HG03354 (cell line): ENCODE measurements at regions not wholly inside any gene's neighbourhood (a gene's known extent, or its start where the extent isn't known, plus 50 kb on each side); places are given as distances from the start of the nearest gene placed in this dataset.

Source experiments
- ATAC-seq: cut with Tn5 transposase; IDR thresholded peaks from one replicate; pipeline ENCODE4 v1.9.1; 2021; ENCODE audit warnings: mild to moderate bottlenecking; ENCODE audit not compliant: unreplicated experiment, poor library complexity, severe bottlenecking

GRCh38 chr5:52660621-52661020, 127.1 kb upstream of the ITGA1 start:
- no peak for ATAC-seq

DNA sequence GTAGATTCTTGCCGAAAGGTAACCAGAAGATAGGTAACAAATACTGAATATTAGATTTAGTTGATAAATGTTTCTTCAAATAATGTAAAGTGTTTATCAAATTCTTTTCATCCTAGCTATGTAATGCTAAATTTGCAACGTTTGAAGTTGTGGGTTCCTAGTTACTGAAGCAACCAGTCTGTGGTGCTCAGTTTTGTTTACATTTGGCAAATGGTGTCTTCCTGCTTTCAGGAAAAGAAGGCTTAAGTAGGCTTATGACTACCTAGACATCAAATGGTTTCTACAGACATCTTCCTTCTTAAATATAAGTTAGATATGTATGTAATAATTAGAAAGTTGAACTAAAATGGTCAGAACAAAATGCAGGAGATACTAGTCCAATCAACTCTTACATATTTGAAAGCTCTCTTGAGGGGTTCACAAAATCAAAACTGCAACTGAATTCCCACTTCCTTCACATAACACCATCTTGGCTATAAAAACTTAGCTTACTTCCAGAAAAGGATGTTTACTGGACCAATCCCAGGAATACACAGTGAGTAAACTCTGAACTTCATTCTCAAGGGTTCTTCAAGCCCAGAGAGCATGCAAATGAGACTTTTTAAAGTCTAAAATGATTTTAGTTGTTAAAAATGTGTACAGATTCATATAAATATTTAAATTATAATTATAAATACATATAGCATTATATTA, 125.7 kb upstream of the ITGA1 start:
- ATAC-seq: no peak

GRCh38 chr5:52665559-52665958, 122.2 kb upstream of the ITGA1 start:
- ATAC-seq: no peak

GRCh38 chr5:52668139-52668538, 119.6 kb upstream of the ITGA1 start:
- no peak for ATAC-seq

DNA sequence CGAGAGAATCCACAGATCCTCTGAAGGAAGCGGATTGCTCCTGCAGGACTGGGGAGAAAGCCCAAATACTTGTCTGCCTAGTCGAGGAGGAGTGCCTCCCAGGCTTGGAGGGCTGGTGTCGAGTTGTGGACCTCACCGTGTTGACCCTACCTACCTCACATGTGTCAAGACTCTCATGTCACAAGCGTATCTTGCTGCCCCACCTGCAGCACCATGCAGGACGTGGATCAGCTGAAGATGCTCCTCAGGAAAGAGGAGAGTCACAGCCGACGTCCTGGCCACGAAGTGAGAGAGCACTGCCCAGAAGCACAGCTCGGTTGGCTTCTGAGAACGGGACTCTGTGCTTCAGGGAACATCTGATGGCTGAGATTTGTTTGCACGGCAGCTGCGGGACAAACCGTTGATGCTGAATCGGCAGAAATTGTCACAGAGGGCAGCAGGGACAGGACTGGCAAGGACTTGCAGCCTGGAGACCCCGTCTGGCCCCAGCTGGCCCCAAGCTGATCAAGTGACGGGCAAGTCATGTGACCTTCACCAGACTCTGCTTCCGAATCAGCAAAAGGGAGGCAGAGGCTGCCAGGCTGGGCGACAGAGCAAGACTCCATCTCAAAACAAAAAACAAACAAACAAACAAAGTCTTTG, 119.1 kb upstream of the ITGA1 start:
- ATAC-seq: no peak

GRCh38 chr5:52672459-52672858, 115.3 kb upstream of the ITGA1 start:
- ATAC-seq: no peak

DNA sequence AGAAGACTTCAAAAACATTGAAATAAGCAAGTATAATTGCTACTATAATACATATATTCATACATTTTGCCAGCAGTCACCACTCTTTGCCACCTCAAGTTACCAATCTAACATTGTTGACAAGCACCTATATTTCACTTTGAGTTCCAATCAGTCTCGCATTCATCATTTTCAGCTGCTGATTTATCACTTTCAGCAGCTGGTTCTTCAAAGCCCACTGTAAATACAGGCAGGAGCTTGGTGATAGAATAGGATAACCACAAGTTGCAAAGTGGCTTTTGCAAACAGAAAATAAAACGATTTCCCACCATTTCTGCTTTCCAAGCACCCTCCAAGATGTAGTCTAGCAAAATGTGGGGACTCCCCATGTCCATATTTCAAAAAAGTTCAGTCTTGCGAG, 114.2 kb upstream of the ITGA1 start:
- ATAC-seq: no peak

DNA sequence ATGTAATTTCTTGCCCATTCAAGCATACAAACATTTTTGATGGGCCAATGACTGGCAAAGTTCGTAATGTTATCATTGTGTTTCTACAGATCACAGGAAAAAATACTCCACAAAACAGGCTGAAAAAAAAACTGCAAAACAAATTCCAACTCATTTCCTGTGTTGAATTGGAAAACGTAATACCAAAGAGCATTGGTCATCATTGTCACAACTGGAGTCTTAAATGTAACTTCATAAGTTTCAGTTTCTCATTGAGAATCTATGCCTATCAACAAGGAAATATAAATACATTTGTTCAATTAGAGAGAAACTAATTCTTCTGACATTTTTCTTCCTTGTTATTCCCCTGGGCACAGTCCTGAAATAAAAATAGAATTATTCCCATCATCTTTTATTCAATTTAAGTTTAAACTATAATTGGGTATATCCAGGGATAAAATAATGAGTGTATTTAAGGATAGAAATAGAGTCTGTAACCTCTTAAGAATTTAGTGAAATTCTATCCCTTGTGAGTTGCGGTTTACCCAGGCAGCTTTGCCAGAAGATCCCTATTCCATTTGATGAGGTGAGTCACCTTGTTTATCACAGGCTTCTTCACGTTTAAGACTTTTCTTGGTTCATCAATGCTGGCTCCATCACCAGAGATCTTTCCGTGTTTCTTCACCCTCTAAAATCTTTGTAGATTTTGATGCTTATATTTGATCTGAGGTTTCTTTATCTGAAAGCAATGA, 112.7 kb upstream of the ITGA1 start:
- no peak for ATAC-seq

- ATAC-seq: no peak
These were observed 105.2 kb upstream of the ITGA1 start for GRCh38 chr5:52682492-52682891.

DNA sequence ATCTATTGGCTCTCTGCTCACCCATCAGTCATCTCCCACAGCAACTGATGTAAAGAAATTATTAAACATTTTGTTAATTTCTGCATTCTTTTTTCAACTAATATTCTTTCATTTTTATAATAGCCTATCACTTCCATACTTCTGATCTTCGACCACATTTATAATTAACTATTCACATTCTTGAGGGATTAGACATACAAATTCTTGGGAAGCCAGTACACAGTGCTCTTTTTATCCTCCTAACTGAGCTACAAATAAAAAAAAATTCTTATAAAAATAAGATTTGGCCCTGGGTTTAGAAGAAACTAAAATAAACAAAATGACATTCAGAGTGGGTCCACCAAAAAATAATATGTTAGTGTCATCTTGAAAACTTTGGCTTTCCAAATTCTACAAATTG, 103.7 kb upstream of the ITGA1 start:
- no peak for ATAC-seq

DNA sequence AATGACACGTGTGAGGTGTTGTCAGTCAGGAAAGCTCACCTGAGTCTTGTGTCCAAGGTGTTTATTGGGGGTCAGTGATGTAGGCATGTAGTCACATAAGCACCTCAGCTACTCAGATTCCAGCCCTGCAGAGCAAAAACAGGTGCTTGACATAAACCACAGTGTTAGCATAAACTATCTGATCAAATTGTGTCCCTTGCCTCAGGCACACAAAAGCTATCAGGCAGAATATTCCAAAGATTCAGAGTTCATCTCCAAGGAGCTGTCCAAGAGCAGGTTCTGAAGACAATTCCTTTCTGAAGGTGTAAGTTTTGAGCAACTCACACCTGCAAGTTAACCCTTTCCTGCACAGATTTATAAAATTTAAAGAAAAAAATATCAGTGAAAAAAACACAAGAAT, 102.2 kb upstream of the ITGA1 start:
- ATAC-seq: no peak

DNA sequence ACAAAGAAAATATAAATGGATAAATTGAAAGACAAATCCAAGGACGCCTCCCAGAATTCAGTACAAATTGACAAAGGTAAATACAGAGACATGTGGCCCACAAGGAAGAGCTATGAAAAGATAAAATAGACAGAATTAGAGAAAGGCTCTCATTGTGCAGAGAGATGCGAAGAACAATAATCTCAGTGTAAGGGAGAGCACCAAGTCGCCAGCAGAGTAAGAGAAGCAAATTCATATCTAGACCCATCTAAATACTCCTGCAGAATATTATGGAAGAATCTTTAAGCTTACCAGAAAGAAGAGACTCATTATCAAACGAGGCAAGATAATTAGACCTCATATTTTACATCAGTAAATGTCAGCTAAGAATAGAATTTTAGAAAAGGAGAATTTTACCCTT, 101.7 kb upstream of the ITGA1 start:
- ATAC-seq: no peak

DNA sequence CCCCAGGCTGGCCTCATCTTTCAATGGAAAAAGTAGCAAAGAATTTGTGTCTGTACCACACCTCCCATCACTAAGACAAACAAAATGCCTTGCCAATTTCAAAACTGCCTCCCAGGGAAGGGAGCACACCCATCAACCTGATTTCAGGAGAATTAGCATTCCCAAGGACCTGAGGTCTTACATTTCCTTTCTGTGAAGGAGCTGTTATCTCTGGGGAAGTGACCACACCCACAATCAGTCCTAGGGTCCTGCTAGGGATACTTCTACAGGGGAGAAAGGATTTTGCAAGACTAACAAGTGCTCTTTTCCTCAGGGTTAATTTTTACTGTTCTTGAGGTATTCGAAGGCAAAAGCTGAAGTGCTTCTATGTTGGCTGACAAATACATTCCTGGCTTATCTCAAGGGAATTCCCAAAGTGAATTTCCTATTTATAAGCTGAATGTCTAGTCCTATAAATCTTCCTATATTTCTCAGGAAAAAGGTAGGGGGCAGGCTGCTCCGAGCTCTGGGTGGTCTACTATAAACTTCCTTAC, 97.4 kb upstream of the ITGA1 start:
- no peak for ATAC-seq

GRCh38 chr5:52692039-52692438, 95.7 kb upstream of the ITGA1 start:
- no peak for ATAC-seq

- ATAC-seq: no peak
These were observed 95.1 kb upstream of the ITGA1 start for GRCh38 chr5:52692606-52693005.

DNA sequence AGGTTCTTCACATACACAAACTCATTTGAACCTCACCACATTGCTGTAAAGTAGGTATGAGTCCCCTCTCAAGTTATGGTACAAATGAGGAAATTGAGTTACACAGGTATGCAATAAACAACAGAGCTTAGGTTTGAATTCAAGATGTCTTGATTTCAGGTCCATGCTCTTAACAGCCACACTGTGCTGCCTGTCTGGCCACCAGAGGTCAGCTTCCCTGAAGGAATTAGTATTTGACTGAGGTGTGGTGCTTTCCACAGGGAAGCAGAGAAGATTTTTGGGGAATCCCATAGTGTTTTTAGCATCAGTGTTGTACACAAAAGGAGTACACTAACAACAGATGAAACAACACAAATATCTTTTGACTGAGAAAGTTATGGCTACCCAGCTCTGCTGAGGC, 94.4 kb upstream of the ITGA1 start:
- ATAC-seq: no peak

- ATAC-seq: no peak
These were observed 93.9 kb upstream of the ITGA1 start for GRCh38 chr5:52693836-52694235.

DNA sequence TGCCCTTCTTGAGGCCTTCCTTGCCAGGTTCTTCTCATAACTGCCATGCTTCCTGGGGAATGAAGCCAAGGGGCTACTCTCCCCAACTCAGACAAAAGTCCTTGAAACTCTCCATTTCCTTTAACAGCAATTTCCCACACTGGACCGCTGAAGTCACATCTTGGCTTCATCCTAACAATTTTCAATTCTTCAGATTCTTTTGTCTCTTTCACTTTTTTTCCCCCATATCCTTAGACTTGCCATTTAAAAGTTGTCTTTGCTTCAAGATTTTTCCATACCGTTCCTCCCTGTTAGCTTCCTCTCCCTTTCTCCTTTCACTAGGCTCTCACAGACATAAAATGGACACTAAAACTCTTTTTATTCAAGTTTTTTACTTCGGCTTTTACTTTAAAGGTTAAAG, 93.1 kb upstream of the ITGA1 start:
- ATAC-seq: no peak

DNA sequence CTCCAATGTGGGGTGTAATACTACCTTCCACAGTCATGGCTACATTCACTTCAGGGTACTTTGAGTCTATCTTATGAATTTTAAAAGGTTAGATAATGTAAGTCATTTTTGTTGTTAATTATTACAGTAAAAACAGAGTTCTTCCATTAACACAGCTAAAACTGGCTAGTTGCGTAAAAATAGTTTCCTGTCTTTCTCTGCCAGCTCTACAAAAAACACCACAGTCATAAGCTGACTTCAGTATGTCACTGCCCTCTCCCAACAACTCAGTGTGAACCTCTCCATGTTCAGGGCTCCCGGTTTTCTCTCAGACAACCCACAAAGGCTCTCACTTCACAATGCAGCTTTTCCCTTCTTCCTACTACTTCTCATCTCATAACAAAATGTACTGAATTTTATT, 84.8 kb upstream of the ITGA1 start:
- ATAC-seq: no peak

DNA sequence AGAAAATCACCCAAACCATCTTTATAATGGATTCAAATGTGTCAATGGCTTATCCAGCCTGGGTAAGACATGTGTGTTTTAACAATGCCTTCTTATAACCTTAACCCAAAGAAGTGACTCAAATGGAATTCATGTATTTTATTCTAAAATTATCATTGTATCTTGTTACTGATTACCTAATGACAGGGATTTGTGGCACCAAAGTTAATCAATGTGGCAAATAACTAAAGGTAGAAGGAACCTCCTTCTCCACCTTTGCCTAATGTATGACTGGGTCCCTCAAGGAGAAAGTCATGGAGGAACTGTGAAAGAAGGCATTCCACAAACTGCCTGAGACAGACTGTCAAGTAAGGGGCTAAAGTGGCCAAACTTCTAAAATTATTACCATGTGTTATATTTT, 84.4 kb upstream of the ITGA1 start:
- no peak for ATAC-seq

- ATAC-seq: no peak
These were observed 82.0 kb upstream of the ITGA1 start for GRCh38 chr5:52705720-52706119.
